Adrenal gland (tissue), 5 donors: ENCODE measurements at regions not wholly inside any gene's neighbourhood (a gene's known extent, or its start where the extent isn't known, plus 50 kb on each side); places are given as distances from the start of the nearest gene placed in this dataset.

ENCODE experiments used
- CTCF ChIP-seq, 6 experiments: fragments of 450-650 bp in 4 of 6; fragments of 200-600 bp in 2 of 6; sonication (generic) in 1 of 6; IDR thresholded peaks; 1 replicate in 5 of 6; 2 replicates in 1 of 6; pipeline versions ENCODE4 v1.5.1 to v1.8.0; 2016 to 2021; ENCODE audit warnings: antibody characterized with exemption in 6 of 6, mild to moderate bottlenecking in 2 of 6, moderate library complexity in 1 of 6
- POLR2A ChIP-seq, 2 donors: fragments of 450-650 bp; IDR thresholded peaks; one replicate each; pipeline ENCODE4 v1.6.1; 2017; ENCODE audit warnings: antibody characterized with exemption in 2 of 2, mild to moderate bottlenecking in 2 of 2, moderate library complexity in 1 of 2
- donor health status: DM: no; HTN: no; CAD: no.

DNA sequence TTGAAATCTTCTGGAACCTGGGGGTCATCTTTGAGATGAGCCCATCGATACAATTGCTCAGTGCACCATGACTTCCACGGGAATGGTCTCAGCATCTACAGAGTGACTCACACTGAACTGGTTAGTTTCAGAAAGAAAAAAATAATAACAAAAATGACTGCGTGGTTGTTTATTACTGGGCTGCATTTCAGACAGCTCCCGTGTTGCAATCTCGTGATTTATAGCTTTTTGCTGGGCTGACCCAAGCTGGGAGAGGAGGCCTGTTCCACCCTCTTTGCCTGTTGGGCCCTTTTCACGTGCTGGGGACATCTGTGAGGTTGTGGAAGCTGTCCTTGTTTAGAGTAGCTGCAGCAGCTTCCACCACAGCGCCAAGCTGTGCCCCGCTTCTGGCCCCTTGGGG, 225.5 kb downstream of the BMP7 start:
- no peak for TF ChIP-seq CTCF (IDR thresholded peaks at IDR 0.05)
- no peak for TF ChIP-seq POLR2A (IDR thresholded peaks at IDR 0.05)
